Neural cell (in vitro differentiated cells): ENCODE measurements at regions not wholly inside any gene's neighbourhood (a gene's known extent, or its start where the extent isn't known, plus 50 kb on each side); places are given as distances from the start of the nearest gene placed in this dataset.

Experiments
- H2AFZ ChIP-seq: fragments of 200-600, 300-800 bp; sonication (generic), shearing (Covaris generic); 2 replicates; pipeline ENCODE4 v1.6.0; 2014; ENCODE audit warnings: low read depth, mild to moderate bottlenecking, antibody characterized with exemption, low read length, moderate library complexity
- H3F3A ChIP-seq: fragments of 200-600 bp; shearing (Covaris generic); 2 replicates; pipeline ENCODE4 v1.6.1; 2016; ENCODE audit warnings: mild to moderate bottlenecking, moderate library complexity, mixed read lengths, antibody characterized with exemption, low read length; ENCODE audit not compliant: insufficient read depth, poor library complexity, severe bottlenecking
- H3K27ac ChIP-seq: fragments of 200-600, 300-800 bp; sonication (generic), shearing (Covaris generic); 2 replicates; pipeline ENCODE4 v1.5.1; 2014; ENCODE audit warnings: mild to moderate bottlenecking, low read length, moderate library complexity
- H3K27me3 ChIP-seq: fragments of 300-800, 200-600 bp; sonication (generic), shearing (Covaris generic); 2 replicates; pipeline ENCODE4 v1.6.0; 2014; ENCODE audit warnings: mild to moderate bottlenecking, low read depth, low read length, moderate library complexity; ENCODE audit not compliant: insufficient read depth
- H3K36me3 ChIP-seq: fragments of 300-800, 200-600 bp; sonication (generic), shearing (Covaris generic); 2 replicates; pipeline ENCODE4 v1.5.1; 2014; ENCODE audit warnings: mild to moderate bottlenecking, antibody characterized with exemption, low read length, moderate library complexity; ENCODE audit not compliant: insufficient read depth
- H3K4me2 ChIP-seq: fragments of 300-800, 200-600 bp; sonication (generic), shearing (Covaris generic); 2 replicates; pipeline ENCODE4 v1.6.0; 2014; ENCODE audit warnings: mild to moderate bottlenecking, low read length
- H3K4me3 ChIP-seq: fragments of 300-800, 200-600 bp; sonication (generic), shearing (Covaris generic); 2 replicates; pipeline ENCODE4 v1.5.1; 2014; ENCODE audit warnings: mild to moderate bottlenecking, low read length, moderate library complexity
- H3K79me2 ChIP-seq: fragments of 200-600 bp; shearing (Covaris generic); replicated peaks from 2 replicates; pipeline ENCODE4 v1.6.0; 2014; ENCODE audit warnings: mild to moderate bottlenecking, low read length, moderate library complexity; ENCODE audit not compliant: insufficient read depth
- H3K9ac ChIP-seq: fragments of 300-800, 200-600 bp; sonication (generic), shearing (Covaris generic); 2 replicates; pipeline ENCODE4 v1.6.1; 2016; ENCODE audit warnings: mild to moderate bottlenecking, low read length, mixed read lengths
- H3K9me2 ChIP-seq: fragments of 200-600 bp; shearing (Covaris generic); 2 replicates; pipeline ENCODE4 v1.6.1; 2016; ENCODE audit warnings: mild to moderate bottlenecking, low read length, mixed read lengths; ENCODE audit not compliant: insufficient read depth
- H3K9me3 ChIP-seq: fragments of 200-600, 300-800 bp; sonication (generic), shearing (Covaris generic); 2 replicates; pipeline ENCODE4 v1.6.1; 2016; ENCODE audit warnings: mild to moderate bottlenecking, mixed run types, low read length, moderate library complexity, mixed read lengths
- H4K20me1 ChIP-seq: fragments of 200-600 bp; shearing (Covaris generic); 2 replicates; pipeline ENCODE4 v1.6.1; 2016; ENCODE audit warnings: mild to moderate bottlenecking, mixed run types; ENCODE audit not compliant: insufficient read depth
- EP300 ChIP-seq: fragments of 450-650 bp; conservative IDR thresholded peaks from 2 replicates; pipeline ENCODE4 v1.6.1; 2014; ENCODE audit warnings: antibody characterized with exemption, mild to moderate bottlenecking, moderate library complexity; ENCODE audit not compliant: poor library complexity, severe bottlenecking
- EZH2 ChIP-seq: fragments of 200-600, 300-800 bp; shearing (Covaris generic), sonication (generic); IDR thresholded peaks from 2 replicates; pipeline ENCODE4 v1.6.1; 2014; ENCODE audit warnings: antibody characterized with exemption, low read length, borderline replicate concordance, mild to moderate bottlenecking; ENCODE audit not compliant: insufficient read depth, poor library complexity, severe bottlenecking
- MXI1 ChIP-seq: fragments of 450-650 bp; conservative IDR thresholded peaks from 2 replicates; pipeline ENCODE4 v1.6.1; 2014; ENCODE audit warnings: antibody characterized with exemption, mild to moderate bottlenecking; ENCODE audit not compliant: poor library complexity, severe bottlenecking
- POLR2AphosphoS5 ChIP-seq: IDR thresholded peaks from 2 replicates; pipeline ENCODE4 v1.6.1; 2012
- RAD21 ChIP-seq: fragments of 450-650 bp; conservative IDR thresholded peaks from 2 replicates; pipeline ENCODE4 v1.6.1; 2014; ENCODE audit warnings: antibody characterized with exemption, mild to moderate bottlenecking, moderate library complexity
- REST ChIP-seq: IDR thresholded peaks from 2 replicates; pipeline ENCODE4 v1.6.1; 2012; ENCODE audit warnings: borderline replicate concordance
- SMC3 ChIP-seq: fragments of 450-650 bp; conservative IDR thresholded peaks from 2 replicates; pipeline ENCODE4 v1.6.1; 2014; ENCODE audit warnings: antibody characterized with exemption, mild to moderate bottlenecking, moderate library complexity; ENCODE audit not compliant: poor library complexity
- TAF1 ChIP-seq: IDR thresholded peaks from 2 replicates; pipeline ENCODE4 v1.6.1; 2012; ENCODE audit warnings: low read depth
- TF ChIP-seq, protein P1 (sequence below): fragments of 450-650 bp; IDR thresholded peaks from 2 replicates; pipeline ENCODE4 v1.5.1; 2014; ENCODE audit warnings: antibody characterized with exemption, mild to moderate bottlenecking, moderate library complexity; ENCODE audit not compliant: poor library complexity, severe bottlenecking

- Histone ChIP-seq H3K9ac (no peak overlapping the region), H2AFZ (no peak overlapping the region), H3K4me3 (no peak overlapping the region), H4K20me1 (no peaks in the 10 kb centered on the region), H3K79me2 (no peaks in the 10 kb centered on the region), H3K4me2 (no peak overlapping the region), H3K27me3 (no peaks in the 10 kb centered on the region), H3K9me2 (no peaks in the 10 kb centered on the region), H3K9me3 (no peaks in the 10 kb centered on the region), H3K36me3 (no peaks in the 10 kb centered on the region), H3K27ac (no peak overlapping the region), H3F3A (no peaks in the 10 kb centered on the region)
- TF ChIP-seq POLR2AphosphoS5 (no peak), SMC3 (no peak), REST (no peak), EZH2 (no peak), EP300 (no peak), MXI1 (no peak), RAD21 (no peak), TAF1 (no peak)
- TF ChIP-seq, protein P1, sequence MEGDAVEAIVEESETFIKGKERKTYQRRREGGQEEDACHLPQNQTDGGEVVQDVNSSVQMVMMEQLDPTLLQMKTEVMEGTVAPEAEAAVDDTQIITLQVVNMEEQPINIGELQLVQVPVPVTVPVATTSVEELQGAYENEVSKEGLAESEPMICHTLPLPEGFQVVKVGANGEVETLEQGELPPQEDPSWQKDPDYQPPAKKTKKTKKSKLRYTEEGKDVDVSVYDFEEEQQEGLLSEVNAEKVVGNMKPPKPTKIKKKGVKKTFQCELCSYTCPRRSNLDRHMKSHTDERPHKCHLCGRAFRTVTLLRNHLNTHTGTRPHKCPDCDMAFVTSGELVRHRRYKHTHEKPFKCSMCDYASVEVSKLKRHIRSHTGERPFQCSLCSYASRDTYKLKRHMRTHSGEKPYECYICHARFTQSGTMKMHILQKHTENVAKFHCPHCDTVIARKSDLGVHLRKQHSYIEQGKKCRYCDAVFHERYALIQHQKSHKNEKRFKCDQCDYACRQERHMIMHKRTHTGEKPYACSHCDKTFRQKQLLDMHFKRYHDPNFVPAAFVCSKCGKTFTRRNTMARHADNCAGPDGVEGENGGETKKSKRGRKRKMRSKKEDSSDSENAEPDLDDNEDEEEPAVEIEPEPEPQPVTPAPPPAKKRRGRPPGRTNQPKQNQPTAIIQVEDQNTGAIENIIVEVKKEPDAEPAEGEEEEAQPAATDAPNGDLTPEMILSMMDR: no peak
Measured at GRCh38 chr2:106658616-106659015, 171.5 kb downstream of the CD8B2 start.

GRCh38 chr2:106664669-106665068, 177.5 kb downstream of the CD8B2 start:
- Histone ChIP-seq H2AFZ (no peak overlapping the region), H3K9me3 (peaks cover 4% of the 10 kb centered on the region), H3K9ac (no peak overlapping the region), H3K36me3 (no peaks in the 10 kb centered on the region), H3K27me3 (no peaks in the 10 kb centered on the region), H3K4me3 (no peak overlapping the region), H3K4me2 (no peak overlapping the region), H4K20me1 (no peaks in the 10 kb centered on the region), H3K27ac (no peak overlapping the region), H3K9me2 (no peaks in the 10 kb centered on the region), H3F3A (no peaks in the 10 kb centered on the region), H3K79me2 (no peaks in the 10 kb centered on the region)
- TF ChIP-seq EZH2 (no peak), REST (no peak), POLR2AphosphoS5 (no peak), SMC3 (no peak), RAD21 (no peak), EP300 (no peak), TAF1 (no peak), MXI1 (no peak)
- TF ChIP-seq, protein P1: no peak
